ENCODE measurements at regions not wholly inside any gene's neighbourhood (a gene's known extent, or its start where the extent isn't known, plus 50 kb on each side); places are given as distances from the start of the nearest gene placed in this dataset.

- CTCF ChIA-PET = no interaction called here
These were observed 95.9 kb downstream of the TBX3 start for GRCh38 chr12:114588061-114588460.

More at GRCh38 chr12:114588061-114588460, 95.9 kb downstream of the TBX3 start:
- no peaks in the 10 kb centered on the region for H3K4me1 Mint-ChIP-seq
- peaks cover 22% of the 10 kb centered on the region for H3K36me3 Mint-ChIP-seq
- H3K27me3 Mint-ChIP-seq (ENCODE audit: low read depth) = no peaks in the 10 kb centered on the region; the same call in 1 of the 2 replicates
- H3K9me3 Mint-ChIP-seq = peaks cover 40% of the 10 kb centered on the region
- DNase-seq (ENCODE audit: low spot score) (no peak), ATAC-seq (no peak)
- TF ChIP-seq RORB (CRISPR knock-in tag; IDR thresholded peaks at IDR 0.05) (no peak), ZNF317 (CRISPR knock-in tag; IDR thresholded peaks at IDR 0.05; ENCODE audit: borderline replicate concordance, low read depth) (no peak), NFYB (CRISPR knock-in tag; conservative IDR thresholded peaks at IDR 0.05; ENCODE audit: low read depth) (no peak), ZNF281 (CRISPR knock-in tag; IDR thresholded peaks at IDR 0.05) (no peak), FOXP4 (CRISPR knock-in tag; IDR thresholded peaks at IDR 0.05) (no peak), AR (CRISPR knock-in tag; IDR thresholded peaks at IDR 0.05) (no peak), TCF7 (CRISPR knock-in tag; IDR thresholded peaks at IDR 0.05; ENCODE audit: low read depth) (no peak), ATF6 (CRISPR knock-in tag; IDR thresholded peaks at IDR 0.05) (no peak), ZNF425 (CRISPR knock-in tag; conservative IDR thresholded peaks at IDR 0.05) (no peak), ZNF219 (CRISPR knock-in tag; IDR thresholded peaks at IDR 0.05; ENCODE audit: borderline replicate concordance) (no peak), CDX4 (CRISPR knock-in tag; IDR thresholded peaks at IDR 0.05; ENCODE audit: borderline replicate concordance) (no peak), ZBTB21 (CRISPR knock-in tag; IDR thresholded peaks at IDR 0.05; ENCODE audit: borderline replicate concordance) (no peak)
- POLR2A ChIA-PET = no interaction called here
- no peak overlapping the region for H3K27ac Mint-ChIP-seq
- H3K4me3 Mint-ChIP-seq = no peak overlapping the region

Measured in WTC11 (cell line).